ENCODE measurements at regions not wholly inside any gene's neighbourhood (a gene's known extent, or its start where the extent isn't known, plus 50 kb on each side); places are given as distances from the start of the nearest gene placed in this dataset.

DNA sequence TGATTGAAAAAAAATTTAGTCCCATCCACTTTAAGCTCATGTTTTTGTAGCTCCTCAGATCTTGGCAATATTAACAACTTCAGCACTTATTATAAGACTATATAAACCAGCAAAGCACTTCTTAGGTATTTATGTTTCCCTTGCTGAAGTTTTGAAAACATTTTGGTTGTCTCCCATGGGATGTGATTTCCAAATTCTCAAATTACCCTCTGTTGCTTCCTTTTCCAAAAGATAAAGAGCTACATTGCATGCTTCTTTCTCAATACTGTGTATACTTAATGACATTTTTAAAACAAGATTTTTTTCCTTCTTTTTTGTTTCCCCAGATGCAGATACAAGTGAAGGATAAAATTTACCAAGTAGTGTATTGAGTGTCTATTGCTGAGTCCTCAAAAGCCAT, 567.1 kb downstream of the CSNK1G3 start:
- TF ChIP-seq, protein P1, sequence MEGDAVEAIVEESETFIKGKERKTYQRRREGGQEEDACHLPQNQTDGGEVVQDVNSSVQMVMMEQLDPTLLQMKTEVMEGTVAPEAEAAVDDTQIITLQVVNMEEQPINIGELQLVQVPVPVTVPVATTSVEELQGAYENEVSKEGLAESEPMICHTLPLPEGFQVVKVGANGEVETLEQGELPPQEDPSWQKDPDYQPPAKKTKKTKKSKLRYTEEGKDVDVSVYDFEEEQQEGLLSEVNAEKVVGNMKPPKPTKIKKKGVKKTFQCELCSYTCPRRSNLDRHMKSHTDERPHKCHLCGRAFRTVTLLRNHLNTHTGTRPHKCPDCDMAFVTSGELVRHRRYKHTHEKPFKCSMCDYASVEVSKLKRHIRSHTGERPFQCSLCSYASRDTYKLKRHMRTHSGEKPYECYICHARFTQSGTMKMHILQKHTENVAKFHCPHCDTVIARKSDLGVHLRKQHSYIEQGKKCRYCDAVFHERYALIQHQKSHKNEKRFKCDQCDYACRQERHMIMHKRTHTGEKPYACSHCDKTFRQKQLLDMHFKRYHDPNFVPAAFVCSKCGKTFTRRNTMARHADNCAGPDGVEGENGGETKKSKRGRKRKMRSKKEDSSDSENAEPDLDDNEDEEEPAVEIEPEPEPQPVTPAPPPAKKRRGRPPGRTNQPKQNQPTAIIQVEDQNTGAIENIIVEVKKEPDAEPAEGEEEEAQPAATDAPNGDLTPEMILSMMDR (IDR thresholded peaks at IDR 0.05) = no peak
- no peak for TF ChIP-seq POLR2A (IDR thresholded peaks at IDR 0.05)
- Histone ChIP-seq H3K4me1 (no peaks in the 10 kb centered on the region), H3K27me3 (no peaks in the 10 kb centered on the region), H3K9me3 (no peaks in the 10 kb centered on the region), H3K27ac (no peak overlapping the region), H3K4me3 (no peak overlapping the region), H3K36me3 (no peaks in the 10 kb centered on the region)
- no peak for DNase-seq

DNA sequence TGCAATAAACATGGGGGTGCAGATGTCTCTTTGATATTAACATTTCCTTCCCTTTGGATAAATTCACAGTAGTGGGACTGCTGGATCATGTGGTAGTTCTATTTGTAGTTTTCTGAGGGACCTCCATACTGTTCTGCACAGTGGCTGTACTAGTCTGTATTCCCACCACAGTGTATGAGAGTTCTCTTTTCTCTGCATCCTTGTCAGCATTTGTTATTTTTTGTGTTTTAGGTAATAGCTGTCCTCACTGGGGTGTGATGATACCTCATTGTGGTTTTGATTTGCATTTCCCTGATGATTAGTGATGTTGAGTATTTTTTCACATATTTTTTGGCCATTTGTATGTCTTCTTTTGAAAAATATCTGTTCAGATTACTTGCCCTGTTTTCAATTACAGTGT, 562.5 kb downstream of the CSNK1G3 start:
- no peak for DNase-seq

GRCh38 chr5:124072570-124072969, 560.6 kb downstream of the CSNK1G3 start:
- TF ChIP-seq, protein P1 (IDR thresholded peaks at IDR 0.05) = no peak
- no peak for TF ChIP-seq POLR2A (IDR thresholded peaks at IDR 0.05)
- Histone ChIP-seq H3K36me3 (no peaks in the 10 kb centered on the region), H3K27ac (no peak overlapping the region), H3K4me1 (no peaks in the 10 kb centered on the region), H3K4me3 (no peak overlapping the region), H3K27me3 (no peaks in the 10 kb centered on the region), H3K9me3 (no peaks in the 10 kb centered on the region)
- no peak for DNase-seq

More for the DNA sequence above, 562.5 kb downstream of the CSNK1G3 start:
- H3K4me1 ChIP-seq = no peaks in the 10 kb centered on the region
- H3K27me3 ChIP-seq = no peaks in the 10 kb centered on the region
- TF ChIP-seq, protein P1 (IDR thresholded peaks at IDR 0.05) = no peak
- no peak for TF ChIP-seq POLR2A (IDR thresholded peaks at IDR 0.05)
- no peak overlapping the region for H3K4me3 ChIP-seq
- H3K9me3 ChIP-seq = no peaks in the 10 kb centered on the region
- no peaks in the 10 kb centered on the region for H3K36me3 ChIP-seq
- no peak overlapping the region for H3K27ac ChIP-seq

GRCh38 chr5:124071039-124071438, 559.1 kb downstream of the CSNK1G3 start:
- DNase-seq = no peak
- Histone ChIP-seq H3K9me3 (no peaks in the 10 kb centered on the region), H3K27me3 (no peaks in the 10 kb centered on the region), H3K27ac (no peak overlapping the region), H3K4me3 (no peak overlapping the region), H3K4me1 (no peaks in the 10 kb centered on the region), H3K36me3 (no peaks in the 10 kb centered on the region)
- TF ChIP-seq, protein P1 (IDR thresholded peaks at IDR 0.05) = no peak
- no peak for TF ChIP-seq POLR2A (IDR thresholded peaks at IDR 0.05)

- H3K9me3 ChIP-seq = no peaks in the 10 kb centered on the region
- H3K27ac ChIP-seq = no peak overlapping the region
- no peaks in the 10 kb centered on the region for H3K27me3 ChIP-seq
- no peak for DNase-seq
- TF ChIP-seq POLR2A (IDR thresholded peaks at IDR 0.05) = no peak
- TF ChIP-seq, protein P1 (IDR thresholded peaks at IDR 0.05) = no peak
- H3K4me1 ChIP-seq = no peaks in the 10 kb centered on the region
- no peak overlapping the region for H3K4me3 ChIP-seq
- H3K36me3 ChIP-seq = no peaks in the 10 kb centered on the region
These were observed 553.5 kb downstream of the CSNK1G3 start for GRCh38 chr5:124065508-124065907.

GRCh38 chr5:124064956-124065355, 553.0 kb downstream of the CSNK1G3 start:
- Histone ChIP-seq H3K4me1 (no peaks in the 10 kb centered on the region), H3K36me3 (no peaks in the 10 kb centered on the region), H3K4me3 (no peak overlapping the region), H3K27ac (no peak overlapping the region), H3K9me3 (no peaks in the 10 kb centered on the region), H3K27me3 (no peaks in the 10 kb centered on the region)
- DNase-seq = no peak
- TF ChIP-seq, protein P1 (IDR thresholded peaks at IDR 0.05) = no peak
- no peak for TF ChIP-seq POLR2A (IDR thresholded peaks at IDR 0.05)
